Mesodermal cell (in vitro differentiated cells): ENCODE measurements at regions not wholly inside any gene's neighbourhood (a gene's known extent, or its start where the extent isn't known, plus 50 kb on each side); places are given as distances from the start of the nearest gene placed in this dataset.

Experiments used
- H3K27ac ChIP-seq: 2 replicates; pipeline ENCODE4 v1.7.0; 2013; ENCODE audit warnings: mild to moderate bottlenecking, low read depth, low read length, moderate library complexity; ENCODE audit not compliant: severe bottlenecking
- H3K36me3 ChIP-seq: 2 replicates; pipeline ENCODE4 v1.7.1; 2013; ENCODE audit warnings: mild to moderate bottlenecking, low read length, moderate library complexity; ENCODE audit not compliant: control insufficient read depth, insufficient read depth
- H3K4me1 ChIP-seq: one replicate; pipeline ENCODE4 v1.7.1; 2013; ENCODE audit warnings: mild to moderate bottlenecking, low read length; ENCODE audit not compliant: insufficient read depth, control insufficient read depth, poor library complexity, severe bottlenecking
- H3K4me3 ChIP-seq: 2 replicates; pipeline ENCODE4 v1.7.0; 2013; ENCODE audit warnings: low read length, control low read depth, mild to moderate bottlenecking; ENCODE audit not compliant: insufficient read depth, poor library complexity, severe bottlenecking; ENCODE audit errors: extremely low read depth
- H3K9me3 ChIP-seq: 2 replicates; pipeline ENCODE4 v1.7.1; 2013; ENCODE audit warnings: mild to moderate bottlenecking, low read length, moderate library complexity; ENCODE audit not compliant: control insufficient read depth
- WGBS, 2 experiments: methylation state at CpG; one replicate each; pipeline ENCODE4 v1.1.5; 2013; ENCODE audit warnings: missing lambda C conversion rate in 2 of 2; ENCODE audit not compliant: insufficient coverage in 2 of 2; 5-methylcytosine and 5-hydroxymethylcytosine counted together

- H3K4me3 ChIP-seq, result no peak overlapping the region
- no peaks in the 10 kb centered on the region for H3K4me1 ChIP-seq
- no peak overlapping the region for H3K27ac ChIP-seq
- no peaks in the 10 kb centered on the region for H3K36me3 ChIP-seq
- WGBS, 2 experiments, result 63 to 83% methylated on average over 1 of the region's 1 CpG
- no peaks in the 10 kb centered on the region for H3K9me3 ChIP-seq
These were observed 604.0 kb upstream of the PFKP start for GRCh38 chr10:2463316-2463715.

GRCh38 chr10:2462581-2462980 is 604.8 kb upstream of the PFKP start:
- Histone ChIP-seq H3K9me3 (no peaks in the 10 kb centered on the region), H3K36me3 (no peaks in the 10 kb centered on the region), H3K4me3 (no peak overlapping the region), H3K27ac (no peak overlapping the region), H3K4me1 (no peaks in the 10 kb centered on the region)
- WGBS, 2 experiments, result 100% methylated on average over 1 of the region's 1 CpG

- WGBS, 2 experiments, result no CpG with 5 or more reads among the region's 1 CpG
- Histone ChIP-seq H3K36me3 (no peaks in the 10 kb centered on the region), H3K27ac (no peak overlapping the region), H3K4me1 (no peaks in the 10 kb centered on the region), H3K4me3 (no peak overlapping the region), H3K9me3 (no peaks in the 10 kb centered on the region)
These were observed 606.5 kb upstream of the PFKP start for GRCh38 chr10:2460812-2461211.

GRCh38 chr10:2459713-2460112 is 607.6 kb upstream of the PFKP start:
- no CpG with 5 or more reads among the region's 2 CpGs for WGBS, 2 experiments
- H3K9me3 ChIP-seq, result no peaks in the 10 kb centered on the region
- no peak overlapping the region for H3K27ac ChIP-seq
- no peaks in the 10 kb centered on the region for H3K36me3 ChIP-seq
- no peak overlapping the region for H3K4me3 ChIP-seq
- no peaks in the 10 kb centered on the region for H3K4me1 ChIP-seq

GRCh38 chr10:2456834-2457233 is 610.5 kb upstream of the PFKP start:
- Histone ChIP-seq H3K4me1 (no peaks in the 10 kb centered on the region), H3K27ac (no peak overlapping the region), H3K9me3 (no peaks in the 10 kb centered on the region), H3K36me3 (no peaks in the 10 kb centered on the region), H3K4me3 (no peak overlapping the region)
- 71 to 74% methylated on average over 4 to 5 of the region's 7 CpGs for WGBS, 2 experiments

GRCh38 chr10:2445370-2445769 is 622.0 kb upstream of the PFKP start:
- Histone ChIP-seq H3K36me3 (no peaks in the 10 kb centered on the region), H3K27ac (no peak overlapping the region), H3K4me3 (no peak overlapping the region), H3K4me1 (no peaks in the 10 kb centered on the region), H3K9me3 (no peaks in the 10 kb centered on the region)
- WGBS, 2 experiments, result 94 to 97% methylated on average over 8 to 10 of the region's 10 CpGs

GRCh38 chr10:2439983-2440382 is 627.4 kb upstream of the PFKP start:
- Histone ChIP-seq H3K4me1 (no peaks in the 10 kb centered on the region), H3K27ac (no peak overlapping the region), H3K9me3 (peaks cover 2% of the 10 kb centered on the region), H3K36me3 (no peaks in the 10 kb centered on the region), H3K4me3 (no peak overlapping the region)
- 93 to 94% methylated on average over 3 of the region's 4 CpGs for WGBS, 2 experiments

GRCh38 chr10:2439000-2439399 is 628.3 kb upstream of the PFKP start:
- Histone ChIP-seq H3K27ac (no peak overlapping the region), H3K4me3 (no peak overlapping the region), H3K9me3 (peaks cover 4% of the 10 kb centered on the region), H3K4me1 (no peaks in the 10 kb centered on the region), H3K36me3 (no peaks in the 10 kb centered on the region)
- 59 to 70% methylated on average over 4 to 5 of the region's 8 CpGs for WGBS, 2 experiments

- Histone ChIP-seq H3K9me3 (peaks cover 4% of the 10 kb centered on the region), H3K36me3 (no peaks in the 10 kb centered on the region), H3K4me1 (no peaks in the 10 kb centered on the region), H3K27ac (no peak overlapping the region), H3K4me3 (no peak overlapping the region)
- WGBS, 2 experiments, result 84 to 100% methylated on average over 2 to 7 of the region's 7 CpGs
These were observed 629.0 kb upstream of the PFKP start for GRCh38 chr10:2438248-2438939.

- H3K36me3 ChIP-seq, result no peaks in the 10 kb centered on the region
- H3K4me1 ChIP-seq, result no peaks in the 10 kb centered on the region
- H3K27ac ChIP-seq, result no peak overlapping the region
- WGBS, 2 experiments, result 92 to 93% methylated on average over 7 to 8 of the region's 11 CpGs
- no peak overlapping the region for H3K4me3 ChIP-seq
- H3K9me3 ChIP-seq, result peaks cover 4% of the 10 kb centered on the region
These were observed 630.4 kb upstream of the PFKP start for GRCh38 chr10:2436933-2437332.

GRCh38 chr10:2431961-2432360 is 635.4 kb upstream of the PFKP start:
- WGBS, 2 experiments, result 63 to 100% methylated on average over 1 to 2 of the region's 5 CpGs
- Histone ChIP-seq H3K4me1 (no peaks in the 10 kb centered on the region), H3K4me3 (no peak overlapping the region), H3K27ac (no peak overlapping the region), H3K9me3 (peaks cover 4% of the 10 kb centered on the region), H3K36me3 (no peaks in the 10 kb centered on the region)
